ENCODE measurements at regions not wholly inside any gene's neighbourhood (a gene's known extent, or its start where the extent isn't known, plus 50 kb on each side); places are given as distances from the start of the nearest gene placed in this dataset.

- Histone ChIP-seq H3K27ac (ENCODE audit: low read length) (no peak overlapping the region), H3K9me3 (ENCODE audit: control insufficient read depth, insufficient read depth, low read depth, low read length) (no peaks in the 10 kb centered on the region), H3K36me3 (ENCODE audit: control insufficient read depth, insufficient read depth, low read length) (no peaks in the 10 kb centered on the region), H3K27me3 (ENCODE audit: control insufficient read depth, insufficient read depth, low read length) (no peaks in the 10 kb centered on the region), H3K4me1 (ENCODE audit: control insufficient read depth, insufficient read depth, low read length) (no peaks in the 10 kb centered on the region), H3K4me3 (ENCODE audit: low read depth in 2 of 2, low read length in 2 of 2) (no peak overlapping the region)
- ChIA-PET POLR2A (no interaction called here), CTCF (interaction anchor here (0.6 kb wide), 1 partner anchor 499 kb away, joined by 5 read pairs; no protein-coding TSS in a partner anchor)
- intact Hi-C loops (cut with micrococcal nuclease; ENCODE audit: unreplicated experiment) (no loop called here), in situ Hi-C loops (cut with HindIII; ENCODE audit: low pct_unique_long_range_greater_than_20kb, low sequenced_read_pairs) (no loop called here)
- BruUV-seq (replicated peaks): no TSS peak
- DNase-seq (ENCODE audit: low read depth, low spot score): no peak
- ATAC-seq: no peak
- TF ChIP-seq POLR2AphosphoS5 (IDR thresholded peaks at IDR 0.05; ENCODE audit: low read depth, low read length) (no peak), TCF7L2 (IDR thresholded peaks at IDR 0.05; ENCODE audit: low read depth, low read length) (no peak), SIN3A (IDR thresholded peaks at IDR 0.05; ENCODE audit: borderline replicate concordance, insufficient read depth, low read depth, low read length) (no peak), CTCF (IDR thresholded peaks at IDR 0.05) (no peak), REST (IDR thresholded peaks at IDR 0.05; ENCODE audit: insufficient read depth in 1 of 2, low read depth in 2 of 2, low read length in 1 of 2) (no peak)
These were observed 166.1 kb downstream of the ZNF621 start for GRCh38 chr3:40690749-40691451.

GRCh38 chr3:40691452-40691861 lies 166.7 kb downstream of the ZNF621 start:
- in situ Hi-C loops (cut with HindIII; ENCODE audit: low pct_unique_long_range_greater_than_20kb, low sequenced_read_pairs): no loop called here
- no peak for ATAC-seq
- POLR2A ChIA-PET: no interaction called here

More at GRCh38 chr3:40691452-40691861, 166.7 kb downstream of the ZNF621 start:
- H3K27ac ChIP-seq (ENCODE audit: low read length): no peak overlapping the region
- no peaks in the 10 kb centered on the region for H3K36me3 ChIP-seq (ENCODE audit: control insufficient read depth, insufficient read depth, low read length)
- H3K4me1 ChIP-seq (ENCODE audit: control insufficient read depth, insufficient read depth, low read length): no peaks in the 10 kb centered on the region
- CTCF ChIA-PET: no interaction called here
- TF ChIP-seq CTCF (IDR thresholded peaks at IDR 0.05) (no peak), SIN3A (IDR thresholded peaks at IDR 0.05; ENCODE audit: borderline replicate concordance, insufficient read depth, low read depth, low read length) (no peak), POLR2AphosphoS5 (IDR thresholded peaks at IDR 0.05; ENCODE audit: low read depth, low read length) (no peak), TCF7L2 (IDR thresholded peaks at IDR 0.05; ENCODE audit: low read depth, low read length) (no peak), REST (IDR thresholded peaks at IDR 0.05; ENCODE audit: insufficient read depth in 1 of 2, low read depth in 2 of 2, low read length in 1 of 2) (no peak)
- no peak for DNase-seq (ENCODE audit: low read depth, low spot score)
- no peaks in the 10 kb centered on the region for H3K9me3 ChIP-seq (ENCODE audit: control insufficient read depth, insufficient read depth, low read depth, low read length)
- H3K27me3 ChIP-seq (ENCODE audit: control insufficient read depth, insufficient read depth, low read length): no peaks in the 10 kb centered on the region
- BruUV-seq (replicated peaks): no TSS peak
- intact Hi-C loops (cut with micrococcal nuclease; ENCODE audit: unreplicated experiment): no loop called here
- H3K4me3 ChIP-seq (ENCODE audit: low read depth in 2 of 2, low read length in 2 of 2): no peak overlapping the region
